BE2C (cell line): ENCODE measurements at regions not wholly inside any gene's neighbourhood (a gene's known extent, or its start where the extent isn't known, plus 50 kb on each side); places are given as distances from the start of the nearest gene placed in this dataset.

Source experiments
- DNase-seq: peaks from one replicate; pipeline ENCODE4 v3.0.0-alpha.2; 2020
- H3K27me3 ChIP-seq: fragments of 250-450 bp; sonication (Bioruptor Pico); 2 replicates; pipeline ENCODE4 v1.5.1; 2020; ENCODE audit warnings: mild to moderate bottlenecking
- H3K36me3 ChIP-seq: fragments of 250-450 bp; sonication (Bioruptor Pico); 2 replicates; pipeline ENCODE4 v1.5.1; 2020; ENCODE audit warnings: mild to moderate bottlenecking
- H3K4me1 ChIP-seq: fragments of 250-450 bp; sonication (Bioruptor Pico); 2 replicates; pipeline ENCODE4 v1.5.1; 2020
- H3K4me3 ChIP-seq: 2 replicates; pipeline ENCODE4 v1.5.1; 2011; ENCODE audit warnings: low read depth, low read length
- H3K9me3 ChIP-seq: fragments of 250-450 bp; sonication (Bioruptor Pico); 2 replicates; pipeline ENCODE4 v1.5.1; 2020
- CTCF ChIP-seq: IDR thresholded peaks from 2 replicates; pipeline ENCODE4 v1.5.1; 2012; ENCODE audit warnings: mild to moderate bottlenecking, low read depth, low read length

DNA sequence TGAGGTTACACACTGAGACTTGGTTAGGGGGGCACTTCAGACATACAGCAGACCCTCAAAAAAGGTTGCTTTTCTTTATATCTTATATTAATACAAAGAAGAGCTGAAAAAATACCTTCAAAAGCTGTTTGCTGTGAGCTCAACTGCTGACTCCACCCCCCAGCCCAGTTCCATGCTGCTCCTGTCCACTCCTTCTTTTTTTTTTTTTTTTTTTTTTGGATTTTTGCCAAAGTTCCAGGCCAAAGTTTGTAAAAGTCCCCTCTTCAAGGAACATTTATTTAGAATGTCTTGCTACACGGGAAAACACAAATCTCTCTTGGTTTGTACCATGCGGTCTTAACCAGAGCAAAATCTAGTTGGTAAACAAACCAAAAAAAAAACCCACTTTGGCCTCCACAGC is 85.3 kb upstream of the AKAP12 start:
- peak; percentile 32 for DNase-seq
- no peak for TF ChIP-seq CTCF
- no peaks in the 10 kb centered on the region for H3K9me3 ChIP-seq

DNA sequence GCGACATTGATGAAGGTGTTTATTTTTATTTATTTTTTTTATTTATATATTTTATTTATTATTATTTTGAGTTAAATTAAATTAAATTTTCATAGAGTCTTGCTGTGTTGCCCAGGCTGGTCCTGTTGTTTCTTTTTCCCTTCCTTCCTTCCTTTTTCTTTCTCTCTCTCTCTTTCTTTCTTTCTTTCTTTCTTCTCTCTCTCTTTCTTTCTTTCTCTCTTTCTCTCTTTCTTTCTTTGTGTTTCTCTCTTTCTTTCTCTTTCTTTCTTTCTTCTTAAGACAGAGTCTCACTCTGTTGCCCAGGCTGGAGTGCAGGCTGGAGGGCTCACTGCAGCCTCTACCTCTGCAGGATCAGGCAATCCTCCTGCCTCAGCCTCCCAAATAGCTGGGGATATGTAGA is 84.7 kb upstream of the AKAP12 start:
- Histone ChIP-seq H3K36me3 (no peaks in the 10 kb centered on the region), H3K9me3 (no peaks in the 10 kb centered on the region), H3K4me3 (no peak overlapping the region), H3K27me3 (no peaks in the 10 kb centered on the region), H3K4me1 (no peaks in the 10 kb centered on the region)
- no peak for TF ChIP-seq CTCF
- DNase-seq = no peak

More for the DNA sequence above, 85.3 kb upstream of the AKAP12 start:
- H3K36me3 ChIP-seq = no peaks in the 10 kb centered on the region
- no peaks in the 10 kb centered on the region for H3K4me1 ChIP-seq
- no peaks in the 10 kb centered on the region for H3K27me3 ChIP-seq
- H3K4me3 ChIP-seq = no peak overlapping the region

DNA sequence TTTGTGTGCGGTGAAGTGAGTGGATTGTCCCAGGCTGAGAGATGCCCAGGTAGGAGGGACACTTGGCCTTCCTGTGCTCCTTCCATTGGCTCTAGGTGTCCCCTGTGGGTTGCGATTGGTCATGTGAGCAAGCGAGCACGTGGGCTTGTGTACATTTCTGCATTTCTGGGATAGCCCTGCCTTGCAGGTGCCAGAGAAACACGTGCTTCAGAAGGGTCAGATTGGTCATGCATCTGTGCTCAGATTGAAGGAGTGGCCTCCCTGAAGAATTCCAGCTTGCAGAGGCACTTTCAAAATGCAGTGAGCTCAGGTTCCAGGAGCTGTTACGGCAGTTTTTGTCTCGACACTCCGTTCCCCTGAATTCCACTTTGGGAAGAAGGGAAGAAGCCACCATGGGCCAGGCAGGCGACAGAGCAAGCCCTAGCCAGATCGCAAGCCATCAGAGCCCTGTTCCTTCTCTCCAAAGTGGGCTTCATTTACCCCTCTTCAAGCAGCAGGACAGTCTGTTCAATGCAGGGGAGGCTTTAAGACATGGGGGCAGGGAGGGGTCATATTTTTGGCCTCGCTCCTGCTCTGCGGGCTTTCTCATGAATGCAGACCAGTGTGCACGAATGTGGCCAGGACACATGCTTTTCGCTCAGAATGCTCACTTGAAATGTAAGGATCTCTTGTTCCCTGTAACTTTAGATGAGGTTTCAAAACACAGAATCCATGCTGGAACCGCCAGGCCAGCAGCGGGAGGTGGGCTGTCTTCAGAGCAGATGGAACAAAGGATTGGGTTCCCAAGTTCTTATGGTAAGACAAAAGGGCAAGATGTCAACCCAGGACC is 78.6 kb upstream of the AKAP12 start:
- H3K4me1 ChIP-seq = no peaks in the 10 kb centered on the region
- H3K9me3 ChIP-seq = no peaks in the 10 kb centered on the region
- no peak for TF ChIP-seq CTCF
- no peaks in the 10 kb centered on the region for H3K36me3 ChIP-seq
- H3K27me3 ChIP-seq = no peaks in the 10 kb centered on the region
- no peak overlapping the region for H3K4me3 ChIP-seq
- DNase-seq = no peak

DNA sequence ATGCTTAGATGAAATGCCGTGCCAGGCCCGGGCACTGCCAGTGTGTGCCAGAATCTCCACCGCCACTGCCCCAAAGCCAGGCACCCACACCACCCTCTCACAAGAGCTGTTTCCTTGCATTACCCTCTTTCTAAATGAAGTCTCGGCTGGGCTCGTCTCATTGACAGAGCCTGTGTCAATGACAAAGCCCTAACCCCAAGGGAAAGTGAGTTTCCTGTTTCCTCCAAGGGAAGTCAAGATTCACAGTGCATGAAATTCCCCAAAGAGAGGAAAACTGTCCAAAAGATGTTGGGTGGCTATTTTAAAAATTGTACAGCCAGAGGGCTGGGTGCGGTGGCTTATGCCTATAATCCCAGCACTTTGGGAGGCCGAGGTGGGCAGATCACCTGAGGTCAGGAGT is 75.4 kb upstream of the AKAP12 start:
- Histone ChIP-seq H3K4me3 (no peak overlapping the region), H3K36me3 (no peaks in the 10 kb centered on the region), H3K4me1 (no peaks in the 10 kb centered on the region), H3K27me3 (no peaks in the 10 kb centered on the region), H3K9me3 (no peaks in the 10 kb centered on the region)
- no peak for TF ChIP-seq CTCF
- DNase-seq = no peak

DNA sequence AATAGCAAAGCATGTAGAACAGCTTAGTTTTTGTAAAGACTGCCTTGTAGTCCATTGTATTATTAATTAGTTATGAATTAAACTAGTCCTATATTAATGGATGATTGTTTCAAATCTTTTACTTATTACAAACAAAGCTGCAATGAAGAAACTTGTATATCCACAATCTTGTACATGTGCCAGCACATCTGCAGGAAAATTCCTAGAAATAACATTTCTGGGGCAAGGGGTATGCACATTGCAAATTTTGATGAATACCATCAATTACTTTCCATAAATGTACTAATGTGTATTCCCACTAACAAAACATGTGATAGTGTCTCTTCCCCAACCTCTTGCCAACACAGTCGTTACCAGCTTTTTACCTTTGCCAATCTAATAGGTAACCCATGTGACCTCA is 73.6 kb upstream of the AKAP12 start:
- no peaks in the 10 kb centered on the region for H3K27me3 ChIP-seq
- no peaks in the 10 kb centered on the region for H3K4me1 ChIP-seq
- no peaks in the 10 kb centered on the region for H3K36me3 ChIP-seq
- TF ChIP-seq CTCF = no peak
- no peak overlapping the region for H3K4me3 ChIP-seq
- no peak for DNase-seq
- H3K9me3 ChIP-seq = no peaks in the 10 kb centered on the region

- TF ChIP-seq CTCF = no peak
- DNase-seq = no peak
Observed at GRCh38 chr6:151167034-151167433, 72.7 kb upstream of the AKAP12 start.

More at GRCh38 chr6:151167034-151167433, 72.7 kb upstream of the AKAP12 start:
- Histone ChIP-seq H3K4me1 (no peaks in the 10 kb centered on the region), H3K36me3 (no peaks in the 10 kb centered on the region), H3K9me3 (no peaks in the 10 kb centered on the region), H3K4me3 (no peak overlapping the region), H3K27me3 (no peaks in the 10 kb centered on the region)
